ENCODE measurements at regions not wholly inside any gene's neighbourhood (a gene's known extent, or its start where the extent isn't known, plus 50 kb on each side); places are given as distances from the start of the nearest gene placed in this dataset.
"Not testable (repeated sequence)": the region's sequence is repeated elsewhere in the genome, so short reads cannot be mapped to it uniquely, and the experiment has no call there.

- TF ChIP-seq CTCF (IDR thresholded peaks at IDR 0.05 in 8 of 11, conservative IDR thresholded peaks at IDR 0.05 in 3 of 11); POLR2AphosphoS5 (IDR thresholded peaks at IDR 0.05): not testable (repeated sequence)
Measured at GRCh38 chr3:160054862-160055261, 66.2 kb downstream of the IL12A start.

Measured in spleen (tissue), 7 donors.